Right renal cortex interstitium (tissue), 3 donors: ENCODE measurements at regions not wholly inside any gene's neighbourhood (a gene's known extent, or its start where the extent isn't known, plus 50 kb on each side); places are given as distances from the start of the nearest gene placed in this dataset.
"Not testable (repeated sequence)": the region's sequence is repeated elsewhere in the genome, so short reads cannot be mapped to it uniquely, and the experiment has no call there.

Experiments used
- DNase-seq, 3 donors: peaks; one replicate each; pipeline ENCODE4 v3.0.0-alpha.2; 2013; ENCODE audit warnings: low read depth in 3 of 3, low spot score in 2 of 3

- not testable (repeated sequence) for DNase-seq
Measured at GRCh38 chr6:60797831-60798230, 1488.2 kb downstream of the KHDRBS2 start.

- not testable (repeated sequence) for DNase-seq
Measured at GRCh38 chr6:60789601-60790000, 1496.4 kb downstream of the KHDRBS2 start.

GRCh38 chr6:60782698-60783464 lies 1503.1 kb downstream of the KHDRBS2 start:
- DNase-seq: not testable (repeated sequence)

GRCh38 chr6:60779591-60779990 lies 1506.4 kb downstream of the KHDRBS2 start:
- not testable (repeated sequence) for DNase-seq

- DNase-seq: not testable (repeated sequence)
Measured at GRCh38 chr6:60767791-60768499, 1518.1 kb downstream of the KHDRBS2 start.

GRCh38 chr6:60765331-60765730 lies 1520.7 kb downstream of the KHDRBS2 start:
- not testable (repeated sequence) for DNase-seq

- DNase-seq: not testable (repeated sequence)
Measured at GRCh38 chr6:60763464-60764080, 1522.5 kb downstream of the KHDRBS2 start.

DNA sequence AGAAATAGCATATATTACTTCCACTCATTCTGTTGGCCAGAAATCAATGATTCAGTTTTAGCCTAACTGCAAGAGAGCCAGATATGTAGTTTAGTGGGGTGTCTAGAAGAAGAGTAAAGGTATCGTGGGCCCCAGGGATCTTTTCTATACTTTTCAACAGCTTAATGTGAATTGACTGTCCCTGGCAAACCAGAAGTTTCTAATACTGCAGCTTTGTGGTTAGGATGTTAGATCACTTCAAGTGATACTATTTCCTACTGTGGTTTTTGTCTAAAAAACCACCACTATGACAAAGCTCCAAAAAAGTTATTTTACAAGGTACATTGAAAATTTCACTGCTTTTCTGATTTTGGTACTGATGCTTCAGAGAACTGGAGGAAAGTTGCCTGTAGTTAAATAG lies 1525.1 kb downstream of the KHDRBS2 start:
- DNase-seq: not testable (repeated sequence)

- not testable (repeated sequence) for DNase-seq
Measured at GRCh38 chr6:60759149-60759825, 1526.7 kb downstream of the KHDRBS2 start.

DNA sequence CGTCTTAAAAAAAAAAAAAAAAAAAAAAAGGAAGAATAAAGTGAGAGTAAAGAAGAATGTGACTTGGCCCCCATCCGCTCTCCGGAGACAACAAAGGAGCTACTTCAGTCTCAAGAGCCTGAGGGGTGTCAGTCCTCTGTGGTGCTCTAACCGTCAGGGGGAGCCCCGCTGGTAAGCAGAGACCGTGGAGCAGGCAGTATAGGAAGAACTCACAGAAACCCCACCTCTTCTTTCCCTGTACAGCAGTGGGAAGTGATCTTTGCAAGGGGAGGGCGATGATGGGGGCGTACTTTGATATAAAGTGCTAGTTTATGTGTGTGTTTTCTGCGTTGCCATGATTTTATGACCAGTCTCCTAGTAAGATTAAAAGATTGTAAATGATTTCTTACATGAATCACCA lies 1527.3 kb downstream of the KHDRBS2 start:
- not testable (repeated sequence) for DNase-seq

- no peak for DNase-seq
Measured at GRCh38 chr6:60754879-60755278, 1531.1 kb downstream of the KHDRBS2 start.

GRCh38 chr6:60750353-60751081 lies 1535.5 kb downstream of the KHDRBS2 start:
- DNase-seq: not testable (repeated sequence)

DNA sequence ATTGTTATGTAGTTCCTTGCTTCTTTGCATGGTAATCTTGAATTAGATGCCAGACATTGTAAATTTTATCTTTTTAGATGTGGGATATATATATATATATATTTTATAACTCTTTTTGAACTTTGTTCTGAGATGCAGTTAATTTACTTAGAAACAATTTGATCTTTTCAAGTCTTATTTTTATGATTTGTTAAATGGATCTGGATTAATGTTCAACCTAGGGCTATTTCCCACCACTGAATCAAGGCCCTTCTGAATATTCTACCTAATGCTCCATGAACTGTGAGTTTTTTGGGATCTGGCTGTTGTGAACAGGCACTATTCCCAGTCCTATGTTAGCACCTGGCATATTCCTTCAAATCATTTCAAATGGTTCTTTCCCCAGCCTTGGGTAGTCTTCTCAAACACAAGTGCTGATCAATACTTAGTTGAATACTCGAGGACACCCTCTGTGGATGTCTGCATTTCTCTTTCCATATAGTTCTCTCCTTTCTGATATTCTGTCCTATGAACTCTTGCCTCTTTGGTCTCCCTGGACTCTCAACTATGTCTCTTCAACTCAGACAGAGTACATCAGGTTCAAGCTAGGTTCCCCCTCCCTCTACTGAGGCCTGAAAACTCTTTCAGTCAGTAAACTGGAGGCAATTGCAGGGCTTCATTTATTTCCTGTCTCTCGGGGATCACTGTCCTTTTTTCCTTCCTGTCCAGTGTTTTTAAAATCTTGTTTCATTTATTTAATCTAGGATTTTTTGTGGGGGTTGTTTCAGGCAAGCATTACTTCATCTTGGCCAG lies 1538.1 kb downstream of the KHDRBS2 start:
- not testable (repeated sequence) for DNase-seq

- not testable (repeated sequence) for DNase-seq
Measured at GRCh38 chr6:60737764-60738425, 1548.1 kb downstream of the KHDRBS2 start.

DNA sequence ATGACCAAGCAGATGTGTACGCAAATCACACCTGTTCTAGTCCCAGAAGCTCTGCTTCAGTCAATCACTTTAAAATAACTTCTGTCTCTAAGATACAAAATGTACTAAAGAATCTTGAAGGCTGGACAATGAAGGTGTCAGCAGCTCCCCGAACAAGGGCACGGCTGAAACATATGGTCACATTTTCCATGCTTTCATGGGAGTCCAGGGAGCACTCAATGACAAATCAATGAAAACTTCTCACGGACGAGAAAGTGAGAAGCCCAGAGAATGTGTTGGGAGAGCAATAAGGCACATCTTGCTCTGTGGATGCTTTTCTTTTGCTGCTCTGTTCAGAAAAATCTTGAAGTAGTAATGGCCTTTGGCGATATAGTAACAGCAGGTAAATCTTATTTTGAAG lies 1548.7 kb downstream of the KHDRBS2 start:
- not testable (repeated sequence) for DNase-seq

- not testable (repeated sequence) for DNase-seq
Measured at GRCh38 chr6:60723935-60724334, 1562.1 kb downstream of the KHDRBS2 start.

- no peak for DNase-seq
Measured at GRCh38 chr6:60695232-60695631, 1590.8 kb downstream of the KHDRBS2 start.

DNA sequence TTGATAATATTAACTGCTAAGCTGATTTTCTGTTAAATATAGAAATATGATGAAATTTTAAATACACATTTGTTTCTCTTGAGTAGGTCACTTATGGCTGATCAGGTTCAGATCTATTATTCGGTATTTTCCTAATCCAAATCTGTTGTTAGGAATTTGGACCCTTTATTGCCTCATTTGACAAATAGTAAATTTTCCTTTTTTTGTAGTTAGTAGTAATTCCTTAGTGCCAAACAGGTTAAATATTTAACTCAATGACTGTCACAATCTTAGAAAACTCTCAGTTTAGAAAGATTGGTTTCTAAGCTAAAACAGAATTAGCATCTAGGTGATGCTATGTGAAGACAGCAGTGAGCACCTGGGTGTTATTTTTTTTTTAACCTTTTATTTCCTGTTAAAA lies 1598.9 kb downstream of the KHDRBS2 start:
- no peak for DNase-seq

DNA sequence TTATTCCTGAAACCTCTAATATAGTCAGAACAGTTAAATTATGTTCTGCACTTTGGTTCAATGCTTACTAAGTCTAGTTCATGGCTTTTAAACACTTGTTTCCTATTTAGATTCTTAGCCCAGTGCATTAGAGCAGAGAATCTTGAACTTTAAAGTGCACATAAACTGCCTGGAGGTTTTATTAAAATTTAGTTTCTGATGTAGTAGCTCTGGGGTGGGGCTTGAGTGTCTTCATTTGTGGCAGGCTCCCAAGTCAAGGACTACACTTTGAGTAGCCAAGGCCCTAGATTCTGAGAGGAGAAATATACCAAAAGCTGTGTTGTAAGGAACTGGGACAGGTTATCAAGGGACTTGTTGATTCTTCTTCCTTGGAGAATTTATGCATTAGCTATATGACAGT lies 1604.2 kb downstream of the KHDRBS2 start:
- DNase-seq: no peak
